ENCODE measurements at regions not wholly inside any gene's neighbourhood (a gene's known extent, or its start where the extent isn't known, plus 50 kb on each side); places are given as distances from the start of the nearest gene placed in this dataset.

DNA sequence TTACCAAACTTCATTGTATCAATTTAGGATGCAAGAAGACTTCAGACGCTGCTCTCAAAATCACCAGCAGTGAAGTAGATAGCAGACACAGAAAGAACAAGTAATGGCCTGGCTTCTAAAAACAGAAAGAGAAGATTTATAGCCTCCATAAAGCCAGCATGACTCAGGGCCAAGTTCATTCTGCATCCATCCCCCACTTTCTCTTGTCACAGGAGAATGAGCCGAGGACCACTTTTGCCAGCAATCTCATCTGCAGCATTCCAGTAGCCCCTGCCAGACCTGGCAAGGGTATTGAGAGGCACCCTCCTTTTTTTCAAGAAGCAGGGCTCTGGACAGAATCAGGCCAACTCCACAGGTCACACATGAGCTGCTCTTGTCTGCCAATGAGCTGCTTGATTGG is 355.4 kb upstream of the SOX9 start:
- Histone ChIP-seq H3K4me1 (no peaks in the 10 kb centered on the region), H3K9me3 (no peaks in the 10 kb centered on the region), H3K4me3 (no peak overlapping the region), H3K27ac (no peak overlapping the region), H3K27me3 (no peaks in the 10 kb centered on the region), H3K36me3 (no peaks in the 10 kb centered on the region)
- no peak for ATAC-seq
- DNase-seq, result no peak
- 57% methylated on average over 2 of the region's 2 CpGs for WGBS, 2 donors
- intact Hi-C loops (cut with DNase I), result loop anchor here in 1 of 10 donors (10.0 kb wide), 1 partner anchor 349 kb away; no protein-coding TSS in a partner anchor
- TF ChIP-seq, protein P1, sequence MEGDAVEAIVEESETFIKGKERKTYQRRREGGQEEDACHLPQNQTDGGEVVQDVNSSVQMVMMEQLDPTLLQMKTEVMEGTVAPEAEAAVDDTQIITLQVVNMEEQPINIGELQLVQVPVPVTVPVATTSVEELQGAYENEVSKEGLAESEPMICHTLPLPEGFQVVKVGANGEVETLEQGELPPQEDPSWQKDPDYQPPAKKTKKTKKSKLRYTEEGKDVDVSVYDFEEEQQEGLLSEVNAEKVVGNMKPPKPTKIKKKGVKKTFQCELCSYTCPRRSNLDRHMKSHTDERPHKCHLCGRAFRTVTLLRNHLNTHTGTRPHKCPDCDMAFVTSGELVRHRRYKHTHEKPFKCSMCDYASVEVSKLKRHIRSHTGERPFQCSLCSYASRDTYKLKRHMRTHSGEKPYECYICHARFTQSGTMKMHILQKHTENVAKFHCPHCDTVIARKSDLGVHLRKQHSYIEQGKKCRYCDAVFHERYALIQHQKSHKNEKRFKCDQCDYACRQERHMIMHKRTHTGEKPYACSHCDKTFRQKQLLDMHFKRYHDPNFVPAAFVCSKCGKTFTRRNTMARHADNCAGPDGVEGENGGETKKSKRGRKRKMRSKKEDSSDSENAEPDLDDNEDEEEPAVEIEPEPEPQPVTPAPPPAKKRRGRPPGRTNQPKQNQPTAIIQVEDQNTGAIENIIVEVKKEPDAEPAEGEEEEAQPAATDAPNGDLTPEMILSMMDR (IDR thresholded peaks at IDR 0.05), result no peak

DNA sequence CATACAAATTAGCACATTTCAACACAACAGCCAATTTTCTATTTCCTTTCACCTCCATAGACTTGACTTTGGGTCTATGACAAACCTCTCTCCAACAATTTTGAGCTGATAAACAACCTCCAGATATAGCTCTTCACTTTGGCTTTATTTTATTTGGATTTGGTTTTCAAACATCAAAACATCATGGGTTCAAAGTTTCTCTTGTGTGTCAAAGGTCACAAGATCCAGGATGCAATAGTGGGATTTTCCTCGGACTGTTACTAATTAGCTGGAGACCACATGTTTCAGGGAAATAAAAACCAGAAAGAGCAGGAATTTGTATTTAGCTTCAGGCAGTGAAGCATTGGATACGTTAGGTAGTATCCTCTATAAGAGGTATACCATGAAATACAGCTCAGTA is 351.0 kb upstream of the SOX9 start:
- H3K4me1 ChIP-seq, result no peaks in the 10 kb centered on the region
- ATAC-seq (no peak), DNase-seq (no peak)
- no peaks in the 10 kb centered on the region for H3K36me3 ChIP-seq
- TF ChIP-seq, protein P1 (IDR thresholded peaks at IDR 0.05), result no peak
- H3K9me3 ChIP-seq, result no peaks in the 10 kb centered on the region
- WGBS, 2 donors, result 71 to 79% methylated on average over 2 of the region's 2 CpGs
- no peak overlapping the region for H3K4me3 ChIP-seq
- intact Hi-C loops (cut with DNase I), result loop anchor here in 1 of 10 donors (10.0 kb wide), 1 partner anchor 345 kb away; no protein-coding TSS in a partner anchor
- no peaks in the 10 kb centered on the region for H3K27me3 ChIP-seq
- no peak overlapping the region for H3K27ac ChIP-seq

DNA sequence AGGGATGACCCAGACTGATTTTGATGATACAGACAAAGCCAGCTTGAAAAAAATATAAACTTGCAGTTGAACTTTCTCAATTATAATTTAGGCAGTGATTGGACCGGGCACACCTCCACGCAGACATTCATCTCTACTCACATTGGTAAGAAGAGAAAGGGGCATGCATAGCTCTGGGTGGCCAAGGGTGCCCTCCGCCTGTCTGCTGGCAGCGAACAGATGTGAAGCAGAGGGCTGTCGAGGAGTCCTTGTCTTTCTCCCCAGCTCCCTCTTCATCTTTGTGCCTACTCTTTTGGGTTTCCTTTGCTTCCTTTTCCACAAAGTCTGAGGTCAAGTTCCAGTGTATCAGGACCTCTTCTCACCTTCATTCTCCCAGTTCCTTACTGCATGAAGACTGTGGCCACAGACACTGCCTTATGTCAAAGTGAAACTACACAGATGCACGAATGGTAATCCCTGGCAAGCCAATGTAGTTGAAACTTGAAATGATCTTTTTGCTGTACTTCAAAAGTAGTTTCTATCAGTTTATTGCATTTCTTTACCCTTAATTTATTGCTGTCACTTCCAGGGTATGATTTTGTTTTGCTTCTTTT is 343.7 kb upstream of the SOX9 start:
- Histone ChIP-seq H3K36me3 (no peaks in the 10 kb centered on the region), H3K27ac (no peak overlapping the region), H3K9me3 (no peaks in the 10 kb centered on the region), H3K27me3 (no peaks in the 10 kb centered on the region), H3K4me3 (no peak overlapping the region), H3K4me1 (no peaks in the 10 kb centered on the region)
- ATAC-seq, result no peak
- WGBS, 2 donors, result 82% methylated on average over 6 of the region's 6 CpGs
- TF ChIP-seq, protein P1 (IDR thresholded peaks at IDR 0.05), result no peak
- intact Hi-C loops (cut with DNase I), result no loop called here
- DNase-seq, result no peak

DNA sequence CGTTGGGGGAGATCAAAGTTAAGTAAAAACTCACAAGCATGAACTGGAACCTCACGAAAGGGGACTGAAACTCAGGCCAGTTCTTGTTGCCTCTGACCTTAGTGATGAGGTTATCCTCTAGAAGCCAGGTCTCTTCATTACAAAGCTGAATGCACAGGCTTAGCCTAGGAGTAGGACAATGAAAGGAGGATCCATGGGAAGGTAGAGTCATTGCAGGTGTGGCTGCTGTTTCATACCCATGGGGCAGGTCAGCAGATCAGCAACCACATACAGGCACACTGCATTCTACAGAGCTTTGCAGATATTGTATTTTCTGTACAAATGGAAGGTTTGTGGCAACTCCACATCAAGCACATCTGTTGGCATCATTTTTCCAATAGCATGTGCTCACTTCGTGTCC is 341.3 kb upstream of the SOX9 start:
- DNase-seq, result no peak
- H3K27me3 ChIP-seq, result peaks cover 0 to 4% (median 0%) of the 10 kb centered on the region in 7 donors
- no peaks in the 10 kb centered on the region for H3K36me3 ChIP-seq
- no peak overlapping the region for H3K27ac ChIP-seq
- H3K9me3 ChIP-seq, result no peaks in the 10 kb centered on the region
- TF ChIP-seq, protein P1 (IDR thresholded peaks at IDR 0.05), result no peak
- ATAC-seq, result no peak
- no peaks in the 10 kb centered on the region for H3K4me1 ChIP-seq
- no peak overlapping the region for H3K4me3 ChIP-seq
- intact Hi-C loops (cut with DNase I), result no loop called here
- WGBS, 2 donors, result 77 to 78% methylated on average over 3 of the region's 3 CpGs
